ENCODE measurements at regions not wholly inside any gene's neighbourhood (a gene's known extent, or its start where the extent isn't known, plus 50 kb on each side); places are given as distances from the start of the nearest gene placed in this dataset.

GRCh38 chr2:236674646-236675045 is 105.0 kb downstream of the ACKR3 start:
- no peak overlapping the region for H3K4me3 Mint-ChIP-seq (ENCODE audit: unreplicated experiment)
- DNase-seq (ENCODE audit: extremely low spot score, unreplicated experiment), result peak; percentile 63
- H3K4me1 Mint-ChIP-seq (ENCODE audit: unreplicated experiment), result peaks cover 41% of the 10 kb centered on the region
- H3K27me3 Mint-ChIP-seq (ENCODE audit: unreplicated experiment), result peaks cover 9% of the 10 kb centered on the region
- H3K36me3 Mint-ChIP-seq (ENCODE audit: unreplicated experiment), result no peaks in the 10 kb centered on the region
- H3K27ac Mint-ChIP-seq (ENCODE audit: unreplicated experiment), result peak overlapping the region; percentile 31
- no peak for TF ChIP-seq CTCF (IDR thresholded peaks at IDR 0.05)
- no peaks in the 10 kb centered on the region for H3K9me3 Mint-ChIP-seq (ENCODE audit: unreplicated experiment)

- no peak overlapping the region for H3K4me3 Mint-ChIP-seq (ENCODE audit: unreplicated experiment)
- DNase-seq (ENCODE audit: extremely low spot score, unreplicated experiment), result no peak
These were observed 105.4 kb downstream of the ACKR3 start for GRCh38 chr2:236675051-236675450.

GRCh38 chr2:236675526-236675925 is 105.9 kb downstream of the ACKR3 start:
- no peak for TF ChIP-seq CTCF (IDR thresholded peaks at IDR 0.05)
- H3K36me3 Mint-ChIP-seq (ENCODE audit: unreplicated experiment), result no peaks in the 10 kb centered on the region
- no peaks in the 10 kb centered on the region for H3K9me3 Mint-ChIP-seq (ENCODE audit: unreplicated experiment)
- peak overlapping the region; percentile 63 for H3K27ac Mint-ChIP-seq (ENCODE audit: unreplicated experiment)
- DNase-seq (ENCODE audit: extremely low spot score, unreplicated experiment), result no peak
- H3K4me3 Mint-ChIP-seq (ENCODE audit: unreplicated experiment), result no peak overlapping the region
- peaks cover 50% of the 10 kb centered on the region for H3K4me1 Mint-ChIP-seq (ENCODE audit: unreplicated experiment)
- H3K27me3 Mint-ChIP-seq (ENCODE audit: unreplicated experiment), result peaks cover 9% of the 10 kb centered on the region

More at GRCh38 chr2:236675051-236675450, 105.4 kb downstream of the ACKR3 start:
- peak overlapping the region; percentile 63 for H3K27ac Mint-ChIP-seq (ENCODE audit: unreplicated experiment)
- no peaks in the 10 kb centered on the region for H3K36me3 Mint-ChIP-seq (ENCODE audit: unreplicated experiment)
- no peaks in the 10 kb centered on the region for H3K9me3 Mint-ChIP-seq (ENCODE audit: unreplicated experiment)
- TF ChIP-seq CTCF (IDR thresholded peaks at IDR 0.05), result no peak
- H3K4me1 Mint-ChIP-seq (ENCODE audit: unreplicated experiment), result peaks cover 45% of the 10 kb centered on the region
- peaks cover 9% of the 10 kb centered on the region for H3K27me3 Mint-ChIP-seq (ENCODE audit: unreplicated experiment)

GRCh38 chr2:236676136-236676873 is 106.7 kb downstream of the ACKR3 start:
- Mint-ChIP-seq H3K36me3 (ENCODE audit: unreplicated experiment) (no peaks in the 10 kb centered on the region), H3K4me1 (ENCODE audit: unreplicated experiment) (peaks cover 54% of the 10 kb centered on the region), H3K9me3 (ENCODE audit: unreplicated experiment) (no peaks in the 10 kb centered on the region), H3K4me3 (ENCODE audit: unreplicated experiment) (no peak overlapping the region), H3K27me3 (ENCODE audit: unreplicated experiment) (peaks cover 6% of the 10 kb centered on the region), H3K27ac (ENCODE audit: unreplicated experiment) (peak overlapping the region; percentile 63)
- DNase-seq (ENCODE audit: extremely low spot score, unreplicated experiment), result no peak
- no peak for TF ChIP-seq CTCF (IDR thresholded peaks at IDR 0.05)

- H3K4me1 Mint-ChIP-seq (ENCODE audit: unreplicated experiment), result peaks cover 54% of the 10 kb centered on the region
- H3K27me3 Mint-ChIP-seq (ENCODE audit: unreplicated experiment), result peaks cover 6% of the 10 kb centered on the region
- H3K9me3 Mint-ChIP-seq (ENCODE audit: unreplicated experiment), result no peaks in the 10 kb centered on the region
- no peak for DNase-seq (ENCODE audit: extremely low spot score, unreplicated experiment)
- H3K36me3 Mint-ChIP-seq (ENCODE audit: unreplicated experiment), result no peaks in the 10 kb centered on the region
- no peak overlapping the region for H3K27ac Mint-ChIP-seq (ENCODE audit: unreplicated experiment)
- H3K4me3 Mint-ChIP-seq (ENCODE audit: unreplicated experiment), result no peak overlapping the region
- no peak for TF ChIP-seq CTCF (IDR thresholded peaks at IDR 0.05)
These were observed 107.7 kb downstream of the ACKR3 start for GRCh38 chr2:236677368-236677767.

All from osteocyte (in vitro differentiated cells).